Panc1 (cell line): ENCODE measurements at regions not wholly inside any gene's neighbourhood (a gene's known extent, or its start where the extent isn't known, plus 50 kb on each side); places are given as distances from the start of the nearest gene placed in this dataset.

Source experiments
- ATAC-seq: fragments of 200-7000 bp; cut with Tn5 transposase; 2 replicates; pipeline ENCODE4 v1.9.1; 2020; ENCODE audit warnings: mild to moderate bottlenecking, moderate library complexity
- BruUV-seq: library from RNA; stranded (reverse); fragments of 400-500 nt; replicated peaks from 2 replicates; lab custom pipeline; 2021; lab: Mats Ljungman, UMichigan
- CTCF ChIA-PET: fragments of 300-600 bp; sonication (Branson Sonifier 250); formaldehyde crosslinking; loops from one replicate; lab custom pipeline; 2022; ENCODE audit warnings: antibody characterized with exemption; lab: Charles Lee
- POLR2A ChIA-PET: fragments of 300-600 bp; sonication (Branson Sonifier 250); formaldehyde crosslinking; loops from one replicate; lab custom pipeline; 2022; ENCODE audit warnings: antibody characterized with exemption; lab: Charles Lee
- DNase-seq: peaks from one replicate; pipeline ENCODE4 v3.0.0-alpha.2; 2010; ENCODE audit warnings: low read depth, low spot score
- H3K27ac ChIP-seq: 2 replicates; pipeline ENCODE4 v1.5.1; 2011; ENCODE audit warnings: mild to moderate bottlenecking, low read length, inconsistent platforms
- H3K27me3 ChIP-seq: fragments of 200-500 bp; sonication (Bioruptor generic); 2 replicates; pipeline ENCODE4 v1.6.0; 2014; ENCODE audit warnings: low read length, inconsistent platforms; ENCODE audit not compliant: control insufficient read depth, insufficient read depth
- H3K36me3 ChIP-seq: fragments of 200-500 bp; sonication (Bioruptor generic); 2 replicates; pipeline ENCODE4 v1.5.1; 2014; ENCODE audit warnings: inconsistent platforms, mild to moderate bottlenecking, low read length, moderate library complexity; ENCODE audit not compliant: control insufficient read depth, insufficient read depth
- H3K4me1 ChIP-seq: 2 replicates; pipeline ENCODE4 v1.5.1; 2011; ENCODE audit warnings: inconsistent platforms, mild to moderate bottlenecking, low read length, moderate library complexity; ENCODE audit not compliant: control insufficient read depth, insufficient read depth
- H3K4me3 ChIP-seq, 2 experiments: 2 replicates each; pipeline ENCODE4 v1.5.1; 2011 to 2012; ENCODE audit warnings: low read depth in 2 of 2, low read length in 2 of 2, mild to moderate bottlenecking in 2 of 2, inconsistent platforms in 1 of 2, moderate library complexity in 1 of 2
- H3K9me3 ChIP-seq: fragments of 200-500 bp; sonication (Bioruptor generic); 2 replicates; pipeline ENCODE4 v1.5.1; 2014; ENCODE audit warnings: low read depth, mild to moderate bottlenecking, inconsistent platforms, low read length, moderate library complexity; ENCODE audit not compliant: control insufficient read depth, insufficient read depth
- POLR2AphosphoS5 ChIP-seq: IDR thresholded peaks from 2 replicates; pipeline ENCODE4 v1.6.1; 2012; ENCODE audit warnings: mild to moderate bottlenecking, low read depth, low read length, moderate library complexity
- SIN3A ChIP-seq: IDR thresholded peaks from 2 replicates; pipeline ENCODE4 v1.6.1; 2012; ENCODE audit warnings: low read depth, mild to moderate bottlenecking, low read length, moderate library complexity, borderline replicate concordance; ENCODE audit not compliant: insufficient read depth
- TCF7L2 ChIP-seq: IDR thresholded peaks from 2 replicates; pipeline ENCODE4 v1.6.1; 2011; ENCODE audit warnings: mild to moderate bottlenecking, low read depth, low read length, inconsistent platforms
- in situ Hi-C: cut with HindIII; loops from 2 replicates; pipeline ENCODE4 v1.10.0; 2016; ENCODE audit warnings: low sequenced_read_pairs, low pct_unique_long_range_greater_than_20kb
- intact Hi-C: fragments of 100-400 bp; cut with micrococcal nuclease; formaldehyde crosslinking; loops from one replicate; pipeline ENCODE4 v1.10.0; 2022; ENCODE audit not compliant: unreplicated experiment
- TF ChIP-seq, protein P1 (sequence below), 2 experiments: IDR thresholded peaks; 2 replicates each; pipeline ENCODE4 v1.6.1; 2011 to 2012; ENCODE audit warnings: low read depth in 2 of 2, control low read depth in 1 of 2, low read length in 1 of 2, mild to moderate bottlenecking in 1 of 2, moderate library complexity in 1 of 2; ENCODE audit not compliant: insufficient read depth in 1 of 2
- TF ChIP-seq, protein P2 (sequence below): fragments of 450-650 bp; IDR thresholded peaks from 2 replicates; pipeline ENCODE4 v1.5.1; 2017; ENCODE audit warnings: mild to moderate bottlenecking

DNA sequence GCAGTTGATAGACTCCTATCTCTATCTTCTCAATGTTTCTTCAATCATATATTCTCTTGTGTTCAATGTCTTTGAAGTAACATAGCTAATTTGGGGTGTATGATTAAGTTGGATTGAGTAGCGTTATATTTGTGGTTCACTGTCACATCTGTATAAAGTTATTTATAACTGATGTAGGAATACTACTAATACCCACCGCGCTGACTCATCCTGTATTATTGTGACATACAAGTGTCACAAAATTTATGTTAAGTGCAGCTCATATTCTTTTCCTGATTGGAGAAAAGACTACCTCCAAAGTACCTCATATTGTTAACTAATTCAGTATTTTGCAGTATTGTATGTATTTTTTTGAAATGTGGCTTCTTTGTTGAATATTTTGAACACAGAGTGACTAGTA lies 940.8 kb downstream of the SLC6A15 start:
- H3K27ac ChIP-seq: no peak overlapping the region
- H3K9me3 ChIP-seq: no peaks in the 10 kb centered on the region; the same call in 1 of the 2 replicates
- DNase-seq (no peak), ATAC-seq (no peak)
- CTCF ChIA-PET: no interaction called here
- no peak overlapping the region for H3K4me3 ChIP-seq
- intact Hi-C loops (no loop called here), in situ Hi-C loops (no loop called here)
- TF ChIP-seq, protein P1, sequence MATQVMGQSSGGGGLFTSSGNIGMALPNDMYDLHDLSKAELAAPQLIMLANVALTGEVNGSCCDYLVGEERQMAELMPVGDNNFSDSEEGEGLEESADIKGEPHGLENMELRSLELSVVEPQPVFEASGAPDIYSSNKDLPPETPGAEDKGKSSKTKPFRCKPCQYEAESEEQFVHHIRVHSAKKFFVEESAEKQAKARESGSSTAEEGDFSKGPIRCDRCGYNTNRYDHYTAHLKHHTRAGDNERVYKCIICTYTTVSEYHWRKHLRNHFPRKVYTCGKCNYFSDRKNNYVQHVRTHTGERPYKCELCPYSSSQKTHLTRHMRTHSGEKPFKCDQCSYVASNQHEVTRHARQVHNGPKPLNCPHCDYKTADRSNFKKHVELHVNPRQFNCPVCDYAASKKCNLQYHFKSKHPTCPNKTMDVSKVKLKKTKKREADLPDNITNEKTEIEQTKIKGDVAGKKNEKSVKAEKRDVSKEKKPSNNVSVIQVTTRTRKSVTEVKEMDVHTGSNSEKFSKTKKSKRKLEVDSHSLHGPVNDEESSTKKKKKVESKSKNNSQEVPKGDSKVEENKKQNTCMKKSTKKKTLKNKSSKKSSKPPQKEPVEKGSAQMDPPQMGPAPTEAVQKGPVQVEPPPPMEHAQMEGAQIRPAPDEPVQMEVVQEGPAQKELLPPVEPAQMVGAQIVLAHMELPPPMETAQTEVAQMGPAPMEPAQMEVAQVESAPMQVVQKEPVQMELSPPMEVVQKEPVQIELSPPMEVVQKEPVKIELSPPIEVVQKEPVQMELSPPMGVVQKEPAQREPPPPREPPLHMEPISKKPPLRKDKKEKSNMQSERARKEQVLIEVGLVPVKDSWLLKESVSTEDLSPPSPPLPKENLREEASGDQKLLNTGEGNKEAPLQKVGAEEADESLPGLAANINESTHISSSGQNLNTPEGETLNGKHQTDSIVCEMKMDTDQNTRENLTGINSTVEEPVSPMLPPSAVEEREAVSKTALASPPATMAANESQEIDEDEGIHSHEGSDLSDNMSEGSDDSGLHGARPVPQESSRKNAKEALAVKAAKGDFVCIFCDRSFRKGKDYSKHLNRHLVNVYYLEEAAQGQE (IDR thresholded peaks at IDR 0.05; ENCODE audit: insufficient read depth in 1 of 2, low read depth in 2 of 2, low read length in 1 of 2): no peak
- TF ChIP-seq TCF7L2 (no peak), SIN3A (no peak), POLR2AphosphoS5 (no peak)
- TF ChIP-seq, protein P2, sequence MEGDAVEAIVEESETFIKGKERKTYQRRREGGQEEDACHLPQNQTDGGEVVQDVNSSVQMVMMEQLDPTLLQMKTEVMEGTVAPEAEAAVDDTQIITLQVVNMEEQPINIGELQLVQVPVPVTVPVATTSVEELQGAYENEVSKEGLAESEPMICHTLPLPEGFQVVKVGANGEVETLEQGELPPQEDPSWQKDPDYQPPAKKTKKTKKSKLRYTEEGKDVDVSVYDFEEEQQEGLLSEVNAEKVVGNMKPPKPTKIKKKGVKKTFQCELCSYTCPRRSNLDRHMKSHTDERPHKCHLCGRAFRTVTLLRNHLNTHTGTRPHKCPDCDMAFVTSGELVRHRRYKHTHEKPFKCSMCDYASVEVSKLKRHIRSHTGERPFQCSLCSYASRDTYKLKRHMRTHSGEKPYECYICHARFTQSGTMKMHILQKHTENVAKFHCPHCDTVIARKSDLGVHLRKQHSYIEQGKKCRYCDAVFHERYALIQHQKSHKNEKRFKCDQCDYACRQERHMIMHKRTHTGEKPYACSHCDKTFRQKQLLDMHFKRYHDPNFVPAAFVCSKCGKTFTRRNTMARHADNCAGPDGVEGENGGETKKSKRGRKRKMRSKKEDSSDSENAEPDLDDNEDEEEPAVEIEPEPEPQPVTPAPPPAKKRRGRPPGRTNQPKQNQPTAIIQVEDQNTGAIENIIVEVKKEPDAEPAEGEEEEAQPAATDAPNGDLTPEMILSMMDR: no peak
- POLR2A ChIA-PET: no interaction called here
- H3K36me3 ChIP-seq: no peaks in the 10 kb centered on the region
- no peaks in the 10 kb centered on the region for H3K4me1 ChIP-seq
- no peaks in the 10 kb centered on the region for H3K27me3 ChIP-seq
- BruUV-seq: no TSS peak

DNA sequence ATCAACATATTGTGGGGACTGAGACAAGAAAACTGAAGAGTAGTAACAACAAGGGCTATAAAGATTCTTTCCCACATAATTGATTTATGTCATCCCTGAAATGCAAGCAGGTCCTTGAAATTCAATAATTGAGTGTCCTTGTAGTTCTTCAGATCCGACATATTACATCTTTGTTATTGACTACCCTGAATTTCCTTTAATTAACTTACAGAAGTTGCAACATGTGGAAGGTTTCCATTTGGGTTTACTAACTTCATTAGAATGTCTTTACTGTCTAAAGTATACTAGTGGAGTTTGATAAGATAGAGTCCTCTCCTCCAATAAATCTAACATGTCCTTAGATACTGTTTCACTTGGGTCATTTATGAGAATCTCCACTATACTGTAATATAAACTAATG lies 951.8 kb downstream of the SLC6A15 start:
- ChIA-PET CTCF (no interaction called here), POLR2A (no interaction called here)
- ATAC-seq (no peak), DNase-seq (no peak)
- Histone ChIP-seq H3K27ac (no peak overlapping the region), H3K36me3 (no peaks in the 10 kb centered on the region), H3K4me3 (no peak overlapping the region), H3K9me3 (no peaks in the 10 kb centered on the region), H3K4me1 (no peaks in the 10 kb centered on the region), H3K27me3 (no peaks in the 10 kb centered on the region)
- in situ Hi-C loops (no loop called here), intact Hi-C loops (no loop called here)
- TF ChIP-seq, protein P2: no peak
- no peak for TF ChIP-seq TCF7L2
- no peak for TF ChIP-seq POLR2AphosphoS5
- no peak for TF ChIP-seq SIN3A
- TF ChIP-seq, protein P1 (IDR thresholded peaks at IDR 0.05; ENCODE audit: insufficient read depth in 1 of 2, low read depth in 2 of 2, low read length in 1 of 2): no peak
- no TSS peak for BruUV-seq
